ENCODE measurements at regions not wholly inside any gene's neighbourhood (a gene's known extent, or its start where the extent isn't known, plus 50 kb on each side); places are given as distances from the start of the nearest gene placed in this dataset.

DNA sequence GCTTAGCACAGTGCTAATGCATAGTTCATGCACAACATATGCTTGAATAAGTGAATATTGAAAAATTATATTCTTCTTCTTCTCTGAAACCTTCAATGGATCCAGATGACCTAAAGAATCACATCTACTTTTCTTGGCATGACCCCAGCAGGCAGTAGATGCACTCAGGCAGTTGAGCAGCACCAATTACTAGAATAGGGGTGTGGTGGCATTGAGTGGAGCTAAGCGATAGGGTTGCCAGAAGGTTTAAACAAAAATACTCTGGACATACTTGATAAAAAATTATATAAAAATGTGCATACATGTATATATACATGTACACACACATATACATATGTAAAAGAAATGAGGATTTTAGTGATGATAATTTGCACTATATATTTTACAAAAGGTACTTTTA lies 81.8 kb downstream of the NFKBIZ start:
- peaks cover 20 to 31% of the 10 kb centered on the region in 2 donors for H3K4me1 ChIP-seq (ENCODE audit: control insufficient read depth in 1 of 2, insufficient read depth in 2 of 2, low read length in 2 of 2)
- no peaks in the 10 kb centered on the region for H3K36me3 ChIP-seq (replicated peaks in 1 of 2; ENCODE audit: control insufficient read depth in 1 of 2, insufficient read depth in 2 of 2, low read length in 2 of 2)
- H3K9me3 ChIP-seq (replicated peaks in 1 of 2; ENCODE audit: control insufficient read depth in 1 of 2, insufficient read depth in 1 of 2, low read length in 2 of 2), result peaks cover 0 to 4% of the 10 kb centered on the region in 2 donors
- no peak overlapping the region for H3K9ac ChIP-seq (ENCODE audit: insufficient read depth, low read length, poor library complexity, severe bottlenecking)
- H3K27me3 ChIP-seq (ENCODE audit: control insufficient read depth in 2 of 2, insufficient read depth in 2 of 2, low read length in 2 of 2), result no peaks in the 10 kb centered on the region
- no CpG with 5 or more reads among the region's 1 CpG for WGBS (ENCODE audit: insufficient coverage)
- H3K79me2 ChIP-seq (ENCODE audit: insufficient read depth, low read length), result no peaks in the 10 kb centered on the region
- intact Hi-C loops (cut with micrococcal nuclease), result loop anchor here in 1 of 2 donors (10.0 kb wide), 1 partner anchor 56 kb away; no protein-coding TSS in a partner anchor
- no peaks in the 10 kb centered on the region for H4K20me1 ChIP-seq (ENCODE audit: insufficient read depth, low read length)
- Mint-ChIP-seq H3K9me3 (peaks cover 0 to 5% (median 2%) of the 10 kb centered on the region in 7 donors), H3K27ac (no peak overlapping the region), H3K36me3 (peaks cover 2 to 3% of the 10 kb centered on the region in 2 donors), H3K4me1 (peaks cover 40% of the 10 kb centered on the region), H3K4me3 (no peak overlapping the region), H3K27me3 (ENCODE audit: low read depth in 3 of 3) (peaks cover 0 to 2% (median 1%) of the 10 kb centered on the region in 3 donors)
- TF ChIP-seq CTCF (IDR thresholded peaks at IDR 0.05), result no peak
- H3K4me2 ChIP-seq (replicated peaks; ENCODE audit: extremely low read depth, low read length, poor library complexity, severe bottlenecking), result no peak overlapping the region
- H2AFZ ChIP-seq (ENCODE audit: insufficient read depth, low read depth, low read length, poor library complexity, severe bottlenecking), result no peak overlapping the region
- no peak overlapping the region for H3K4me3 ChIP-seq (replicated peaks in 1 of 3; ENCODE audit: low read depth in 2 of 3, low read length in 3 of 3)
- no peak for DNase-seq
- no peak overlapping the region for H3K27ac ChIP-seq (ENCODE audit: low read depth in 1 of 2, low read length in 2 of 2)

DNA sequence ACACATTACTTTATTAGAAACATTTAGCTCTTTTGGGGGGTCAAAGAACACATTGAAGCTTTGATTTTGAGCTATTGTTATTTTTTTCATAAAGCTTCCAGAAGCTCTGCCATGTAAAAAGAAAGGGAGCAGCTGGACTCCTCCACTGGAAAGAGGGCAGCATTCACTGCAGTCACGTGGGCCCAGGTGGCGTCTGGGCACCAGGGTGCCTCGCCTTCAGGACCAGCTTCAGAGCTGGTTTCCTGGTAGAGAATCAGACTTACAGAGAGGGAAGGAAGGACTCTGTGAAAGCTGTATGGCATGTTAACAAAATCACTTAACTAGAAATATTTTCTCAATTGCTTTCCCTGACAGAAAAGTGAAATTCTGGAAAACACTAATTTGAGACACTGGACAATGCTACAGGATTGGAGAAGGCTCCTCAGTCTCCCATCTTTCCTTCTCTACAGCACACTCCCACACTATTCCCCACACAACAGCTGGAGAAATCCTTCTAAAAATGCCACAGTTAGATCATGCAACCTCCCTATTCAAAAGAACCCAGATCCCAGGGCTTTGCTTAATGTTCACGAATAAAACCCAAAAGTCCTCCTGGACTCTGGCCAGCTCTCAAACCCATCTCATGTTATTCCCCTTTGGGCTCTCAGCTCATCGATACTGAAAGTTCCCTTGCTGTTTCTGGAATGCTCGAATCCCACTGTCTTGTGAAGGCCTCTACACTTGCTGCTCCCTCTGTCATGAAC lies 83.2 kb downstream of the NFKBIZ start:
- H3K27ac Mint-ChIP-seq, result peak overlapping the region in 5 of 7 donors; percentile 25 to 67 (median 55)
- H3K27ac ChIP-seq (ENCODE audit: low read depth in 1 of 2, low read length in 2 of 2), result no peak overlapping the region
- peaks cover 2 to 3% of the 10 kb centered on the region in 2 donors for H3K36me3 Mint-ChIP-seq
- 83% methylated on average over 4 of the region's 6 CpGs for WGBS (ENCODE audit: insufficient coverage)
- H3K79me2 ChIP-seq (ENCODE audit: insufficient read depth, low read length), result no peaks in the 10 kb centered on the region
- peaks cover 48% of the 10 kb centered on the region for H3K4me1 Mint-ChIP-seq
- no peak overlapping the region for H3K9ac ChIP-seq (ENCODE audit: insufficient read depth, low read length, poor library complexity, severe bottlenecking)
- no peaks in the 10 kb centered on the region for H3K27me3 ChIP-seq (ENCODE audit: control insufficient read depth in 2 of 2, insufficient read depth in 2 of 2, low read length in 2 of 2)
- H3K4me1 ChIP-seq (ENCODE audit: control insufficient read depth in 1 of 2, insufficient read depth in 2 of 2, low read length in 2 of 2), result peaks cover 31 to 45% of the 10 kb centered on the region in 2 donors
- H3K4me2 ChIP-seq (replicated peaks; ENCODE audit: extremely low read depth, low read length, poor library complexity, severe bottlenecking), result no peak overlapping the region
- no peak for TF ChIP-seq CTCF (IDR thresholded peaks at IDR 0.05)
- peaks cover 0 to 2% (median 1%) of the 10 kb centered on the region in 3 donors for H3K27me3 Mint-ChIP-seq (ENCODE audit: low read depth in 3 of 3)
- intact Hi-C loops (cut with micrococcal nuclease), result loop anchor here in 1 of 2 donors (10.0 kb wide), 1 partner anchor 58 kb away; no protein-coding TSS in a partner anchor
- no peak for DNase-seq
- no peaks in the 10 kb centered on the region for H3K36me3 ChIP-seq (replicated peaks in 1 of 2; ENCODE audit: control insufficient read depth in 1 of 2, insufficient read depth in 2 of 2, low read length in 2 of 2)
- peaks cover 0 to 5% (median 2%) of the 10 kb centered on the region in 7 donors for H3K9me3 Mint-ChIP-seq
- no peak overlapping the region for H3K4me3 Mint-ChIP-seq
- no peak overlapping the region for H3K4me3 ChIP-seq (replicated peaks in 1 of 3; ENCODE audit: low read depth in 2 of 3, low read length in 3 of 3)
- peaks cover 0 to 4% of the 10 kb centered on the region in 2 donors for H3K9me3 ChIP-seq (replicated peaks in 1 of 2; ENCODE audit: control insufficient read depth in 1 of 2, insufficient read depth in 1 of 2, low read length in 2 of 2)
- no peak overlapping the region for H2AFZ ChIP-seq (ENCODE audit: insufficient read depth, low read depth, low read length, poor library complexity, severe bottlenecking)
- H4K20me1 ChIP-seq (ENCODE audit: insufficient read depth, low read length), result no peaks in the 10 kb centered on the region
